Tibial artery (tissue), 4 donors: ENCODE measurements at regions not wholly inside any gene's neighbourhood (a gene's known extent, or its start where the extent isn't known, plus 50 kb on each side); places are given as distances from the start of the nearest gene placed in this dataset.
A peak's percentile ranks its signal among the peaks of the same experiment; 100 is the strongest.

ENCODE experiments used
- DNase-seq, 2 donors: peaks; one replicate each; pipeline ENCODE4 v3.0.0-alpha.2; 2019
- H3K27ac ChIP-seq, 2 donors: fragments of 200-600 bp; sonication (generic) in 1 of 2; 1 replicate in 1 of 2; 2 replicates in 1 of 2; pipeline ENCODE4 v1.5.1; 2018 to 2019; ENCODE audit warnings: mild to moderate bottlenecking in 1 of 2
- H3K27me3 ChIP-seq, 2 donors: fragments of 200-600 bp; sonication (generic) in 1 of 2; one replicate each; pipeline versions ENCODE4 v1.5.1 to v1.6.0; 2016 to 2019
- H3K36me3 ChIP-seq, 3 donors: fragments of 200-600 bp; sonication (generic) in 2 of 3; one replicate each; pipeline ENCODE4 v1.5.1; 2016 to 2019; ENCODE audit warnings: mild to moderate bottlenecking in 2 of 3
- H3K4me1 ChIP-seq, 4 donors: fragments of 200-600 bp; sonication (generic) in 2 of 4; 1 replicate in 3 of 4; 2 replicates in 1 of 4; pipeline ENCODE4 v1.5.1; 2016 to 2019
- H3K4me3 ChIP-seq, 2 donors: fragments of 200-600 bp; sonication (generic) in 1 of 2; 1 replicate in 1 of 2; 2 replicates in 1 of 2; pipeline ENCODE4 v1.5.1; 2018 to 2019; ENCODE audit warnings: mild to moderate bottlenecking in 2 of 2
- H3K9me3 ChIP-seq, 3 donors: fragments of 200-600 bp; sonication (generic) in 1 of 3; one replicate each; pipeline ENCODE4 v1.5.1; 2016 to 2019
- intact Hi-C: fragments of 100-400 bp; cut with DNase I; formaldehyde crosslinking; loops from one replicate; pipeline ENCODE4 v1.15.0; 2023; ENCODE audit warnings: low total_unique reads
- TF ChIP-seq, protein P1 (sequence below), 2 experiments: fragments of 200-600 bp in 1 of 2; fragments of 450-650 bp in 1 of 2; IDR thresholded peaks; one replicate each; pipeline ENCODE4 v1.5.1; 2017 to 2019; ENCODE audit warnings: antibody characterized with exemption in 2 of 2, mild to moderate bottlenecking in 1 of 2, moderate library complexity in 1 of 2

DNA sequence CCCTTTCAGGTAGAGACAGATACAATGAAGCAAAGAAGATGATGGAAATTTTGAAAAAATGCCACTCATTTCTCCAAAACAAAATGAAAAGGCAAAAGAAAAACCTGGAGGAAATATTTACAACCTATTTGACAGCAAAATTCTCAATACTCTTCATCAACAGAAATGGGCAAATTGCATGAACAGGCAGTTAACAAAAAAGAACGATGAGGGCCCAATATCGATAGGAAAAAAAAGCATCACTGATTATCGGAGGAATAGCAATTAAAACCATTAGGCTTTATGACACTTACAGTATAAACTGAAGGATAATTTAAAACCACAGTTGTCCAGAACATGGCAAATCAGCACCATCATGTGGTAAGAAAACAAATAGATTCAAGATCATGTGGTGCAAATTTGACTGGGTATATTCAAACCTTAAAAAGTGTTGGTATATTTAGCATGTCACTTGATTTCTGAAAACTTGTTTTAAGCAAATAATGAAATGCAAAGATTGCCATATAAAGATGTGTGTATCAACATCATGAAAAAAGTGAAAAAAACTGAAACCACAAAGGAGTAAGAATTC is 222.9 kb downstream of the BRD1 start:
- TF ChIP-seq, protein P1, sequence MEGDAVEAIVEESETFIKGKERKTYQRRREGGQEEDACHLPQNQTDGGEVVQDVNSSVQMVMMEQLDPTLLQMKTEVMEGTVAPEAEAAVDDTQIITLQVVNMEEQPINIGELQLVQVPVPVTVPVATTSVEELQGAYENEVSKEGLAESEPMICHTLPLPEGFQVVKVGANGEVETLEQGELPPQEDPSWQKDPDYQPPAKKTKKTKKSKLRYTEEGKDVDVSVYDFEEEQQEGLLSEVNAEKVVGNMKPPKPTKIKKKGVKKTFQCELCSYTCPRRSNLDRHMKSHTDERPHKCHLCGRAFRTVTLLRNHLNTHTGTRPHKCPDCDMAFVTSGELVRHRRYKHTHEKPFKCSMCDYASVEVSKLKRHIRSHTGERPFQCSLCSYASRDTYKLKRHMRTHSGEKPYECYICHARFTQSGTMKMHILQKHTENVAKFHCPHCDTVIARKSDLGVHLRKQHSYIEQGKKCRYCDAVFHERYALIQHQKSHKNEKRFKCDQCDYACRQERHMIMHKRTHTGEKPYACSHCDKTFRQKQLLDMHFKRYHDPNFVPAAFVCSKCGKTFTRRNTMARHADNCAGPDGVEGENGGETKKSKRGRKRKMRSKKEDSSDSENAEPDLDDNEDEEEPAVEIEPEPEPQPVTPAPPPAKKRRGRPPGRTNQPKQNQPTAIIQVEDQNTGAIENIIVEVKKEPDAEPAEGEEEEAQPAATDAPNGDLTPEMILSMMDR (IDR thresholded peaks at IDR 0.05), result no peak
- peaks cover 0 to 14% of the 10 kb centered on the region in 2 donors for H3K27me3 ChIP-seq
- H3K36me3 ChIP-seq, result no peaks in the 10 kb centered on the region
- H3K4me1 ChIP-seq, result no peaks in the 10 kb centered on the region
- no peak overlapping the region for H3K27ac ChIP-seq
- peaks cover 0 to 7% (median 7%) of the 10 kb centered on the region in 3 donors for H3K9me3 ChIP-seq
- intact Hi-C loops, result no loop called here
- no peak overlapping the region for H3K4me3 ChIP-seq
- DNase-seq, result no peak

GRCh38 chr22:49603016-49603415 is 224.7 kb downstream of the BRD1 start:
- Histone ChIP-seq H3K27me3 (peaks cover 0 to 14% of the 10 kb centered on the region in 2 donors), H3K4me1 (no peaks in the 10 kb centered on the region), H3K36me3 (no peaks in the 10 kb centered on the region), H3K4me3 (no peak overlapping the region), H3K27ac (no peak overlapping the region), H3K9me3 (peaks cover 0 to 7% (median 7%) of the 10 kb centered on the region in 3 donors)
- DNase-seq, result peak in 1 of 2 donors; percentile 56
- intact Hi-C loops, result no loop called here
- TF ChIP-seq, protein P1 (IDR thresholded peaks at IDR 0.05), result no peak

DNA sequence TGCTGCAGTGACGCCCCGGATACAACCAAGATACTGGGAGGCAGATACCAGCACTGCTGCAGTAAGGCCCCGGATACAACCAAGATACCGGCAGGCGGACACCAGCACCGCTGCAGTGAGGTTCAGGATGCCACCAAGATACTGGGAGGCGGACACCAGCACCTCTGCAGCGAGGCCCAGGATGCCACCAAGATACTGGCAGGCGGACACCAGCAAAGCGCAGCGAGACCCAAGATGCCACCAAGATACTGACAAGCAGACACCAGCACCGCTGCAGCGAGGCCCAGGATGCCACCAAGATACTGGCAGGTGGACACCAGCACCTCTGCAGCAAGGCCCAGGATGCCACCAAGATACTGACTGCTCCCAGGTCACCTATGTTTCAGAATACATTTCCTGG is 225.2 kb downstream of the BRD1 start:
- Histone ChIP-seq H3K9me3 (peaks cover 0 to 7% (median 7%) of the 10 kb centered on the region in 3 donors), H3K27me3 (peaks cover 0 to 14% of the 10 kb centered on the region in 2 donors), H3K36me3 (no peaks in the 10 kb centered on the region), H3K27ac (no peak overlapping the region), H3K4me1 (no peaks in the 10 kb centered on the region), H3K4me3 (no peak overlapping the region)
- intact Hi-C loops, result no loop called here
- TF ChIP-seq, protein P1 (IDR thresholded peaks at IDR 0.05), result no peak
- DNase-seq, result peak in 1 of 2 donors; percentile 29

GRCh38 chr22:49601614-49602321 is 225.9 kb downstream of the BRD1 start:
- intact Hi-C loops, result no loop called here
- Histone ChIP-seq H3K27ac (no peak overlapping the region), H3K27me3 (peaks cover 0 to 14% of the 10 kb centered on the region in 2 donors), H3K4me1 (no peaks in the 10 kb centered on the region), H3K9me3 (peaks cover 0 to 7% (median 7%) of the 10 kb centered on the region in 3 donors), H3K4me3 (no peak overlapping the region), H3K36me3 (no peaks in the 10 kb centered on the region)
- TF ChIP-seq, protein P1 (IDR thresholded peaks at IDR 0.05), result no peak
- peak in 1 of 2 donors; percentile 46 for DNase-seq

DNA sequence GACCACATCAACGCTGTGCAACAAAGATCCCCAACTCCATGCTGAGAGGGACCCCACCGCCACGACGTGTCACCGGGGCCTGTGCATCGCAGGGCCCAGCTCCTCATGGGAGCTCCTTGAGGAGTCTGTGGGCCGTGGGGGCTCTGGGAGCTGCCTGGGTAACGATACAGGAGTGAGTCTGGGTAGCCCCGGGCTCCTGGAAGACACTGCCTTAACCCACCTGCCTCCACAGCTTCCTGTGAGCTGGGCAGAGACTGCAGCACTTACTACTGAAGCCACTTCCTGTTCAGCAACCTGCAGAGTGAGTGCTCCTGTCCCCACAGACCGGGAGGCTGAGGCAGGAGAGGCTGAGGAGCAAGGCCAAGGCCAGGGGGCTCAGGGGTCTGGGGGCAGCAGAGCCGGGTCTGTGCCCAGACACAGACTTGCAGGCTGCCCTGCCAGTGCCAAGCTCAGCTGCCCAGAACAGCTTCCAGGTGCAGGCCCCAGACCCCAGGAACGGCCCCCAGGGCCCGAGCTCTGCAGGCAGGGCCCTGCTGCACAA is 226.7 kb downstream of the BRD1 start:
- H3K36me3 ChIP-seq, result no peaks in the 10 kb centered on the region
- H3K4me3 ChIP-seq, result no peak overlapping the region
- intact Hi-C loops, result no loop called here
- no peaks in the 10 kb centered on the region for H3K4me1 ChIP-seq
- H3K9me3 ChIP-seq, result peaks cover 0 to 7% (median 0%) of the 10 kb centered on the region in 3 donors
- H3K27me3 ChIP-seq, result peaks cover 0 to 14% of the 10 kb centered on the region in 2 donors
- TF ChIP-seq, protein P1 (IDR thresholded peaks at IDR 0.05), result no peak
- no peak for DNase-seq
- H3K27ac ChIP-seq, result no peak overlapping the region
